ENCODE measurements at regions not wholly inside any gene's neighbourhood (a gene's known extent, or its start where the extent isn't known, plus 50 kb on each side); places are given as distances from the start of the nearest gene placed in this dataset.

DNA sequence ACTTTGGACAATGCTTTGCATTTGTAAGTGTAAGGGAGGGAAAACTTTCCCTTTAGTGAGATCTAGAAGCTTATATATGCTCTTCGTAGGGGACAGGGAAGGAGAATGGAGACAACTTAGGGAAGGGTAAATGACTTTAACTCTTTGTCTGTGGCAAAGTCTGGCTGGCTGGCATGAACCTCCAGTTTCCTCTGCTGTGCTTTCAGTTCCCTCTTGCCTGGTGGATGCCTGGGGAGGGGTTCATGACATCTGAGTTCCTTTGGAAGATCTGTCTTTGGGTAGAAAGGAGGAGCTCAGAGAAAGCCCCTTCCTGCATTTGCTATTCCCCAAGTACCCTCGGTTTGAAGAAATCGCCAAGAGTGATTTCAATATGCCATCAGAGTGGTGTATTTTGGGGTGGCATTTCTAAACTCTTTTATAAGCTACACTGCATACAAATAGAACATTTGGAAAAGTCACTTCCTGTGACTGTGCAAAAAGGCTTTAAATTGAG, 143.6 kb downstream of the VAPA start:
- Histone ChIP-seq H3K27ac (ENCODE audit: low read length) (no peak overlapping the region), H3K27me3 (ENCODE audit: low read length) (no peaks in the 10 kb centered on the region), H4K20me1 (ENCODE audit: insufficient read depth, low read depth, low read length) (no peaks in the 10 kb centered on the region), H3K4me1 (ENCODE audit: low read length) (peaks cover 5% of the 10 kb centered on the region; the same call in 1 of the 2 replicates), H3K9me2 (replicated peaks; ENCODE audit: insufficient read depth, low read length) (no peaks in the 10 kb centered on the region), H3K4me3 (ENCODE audit: low read length) (no peak overlapping the region), H3K9me3 (ENCODE audit: low read length) (no peaks in the 10 kb centered on the region), H3K4me2 (ENCODE audit: low read depth, low read length, poor library complexity, severe bottlenecking) (no peak overlapping the region), H3K79me2 (ENCODE audit: low read length) (no peaks in the 10 kb centered on the region), H2AFZ (ENCODE audit: low read length) (no peak overlapping the region), H3K36me3 (ENCODE audit: insufficient read depth, low read length) (no peaks in the 10 kb centered on the region), H3K9ac (ENCODE audit: low read length) (no peak overlapping the region)
- no peak for DNase-seq

DNA sequence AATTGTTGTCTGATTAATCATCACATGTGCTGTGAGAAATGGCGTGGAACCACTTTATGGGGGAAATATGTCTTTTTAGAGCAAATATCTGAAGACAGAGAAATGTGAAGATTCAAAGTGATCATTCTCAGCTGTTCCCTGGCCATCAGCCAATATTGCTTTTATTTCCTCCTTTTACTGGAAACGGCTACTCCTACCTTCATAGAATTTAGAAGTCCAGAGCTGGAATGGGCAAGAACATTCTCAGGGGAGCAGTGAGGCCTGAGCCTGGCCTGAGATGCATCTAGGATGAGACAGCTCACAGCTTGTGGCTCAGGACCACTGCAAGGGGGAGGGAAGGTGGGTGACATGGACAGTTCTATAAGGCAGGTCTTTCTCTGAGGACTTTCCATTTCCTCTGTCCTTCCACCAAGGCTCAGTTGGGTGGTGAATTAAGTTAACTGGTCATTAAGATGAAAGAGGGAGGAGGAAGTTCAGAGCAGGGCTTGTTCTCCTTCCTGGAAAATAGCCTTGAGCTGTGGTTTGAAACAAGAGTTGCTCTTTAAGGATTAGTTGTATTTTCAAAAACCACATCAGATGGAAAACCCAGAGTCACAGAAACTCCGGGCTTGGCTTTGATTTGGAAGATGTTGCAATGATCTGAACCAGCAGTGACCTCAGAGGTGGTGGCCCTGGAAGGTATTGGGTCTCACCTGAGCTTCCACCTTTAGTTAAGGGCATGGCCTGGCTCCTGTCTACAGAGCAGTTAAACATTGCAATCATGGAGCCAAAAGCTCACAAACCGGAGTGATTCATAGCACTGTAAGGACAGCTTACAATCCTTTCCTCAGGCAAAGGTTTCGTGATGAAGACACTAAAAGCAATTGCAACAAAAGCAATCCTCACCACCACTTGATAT, 144.3 kb downstream of the VAPA start:
- H3K79me2 ChIP-seq (ENCODE audit: low read length), result no peaks in the 10 kb centered on the region
- no peaks in the 10 kb centered on the region for H3K27me3 ChIP-seq (ENCODE audit: low read length)
- peaks cover 5% of the 10 kb centered on the region; the same call in 1 of the 2 replicates for H3K4me1 ChIP-seq (ENCODE audit: low read length)
- H3K9ac ChIP-seq (ENCODE audit: low read length), result no peak overlapping the region
- H2AFZ ChIP-seq (ENCODE audit: low read length), result no peak overlapping the region
- DNase-seq, result no peak
- no peaks in the 10 kb centered on the region for H4K20me1 ChIP-seq (ENCODE audit: insufficient read depth, low read depth, low read length)
- H3K36me3 ChIP-seq (ENCODE audit: insufficient read depth, low read length), result no peaks in the 10 kb centered on the region
- no peak overlapping the region for H3K27ac ChIP-seq (ENCODE audit: low read length)
- no peak overlapping the region for H3K4me3 ChIP-seq (ENCODE audit: low read length)
- H3K9me2 ChIP-seq (replicated peaks; ENCODE audit: insufficient read depth, low read length), result no peaks in the 10 kb centered on the region
- H3K9me3 ChIP-seq (ENCODE audit: low read length), result no peaks in the 10 kb centered on the region
- H3K4me2 ChIP-seq (ENCODE audit: low read depth, low read length, poor library complexity, severe bottlenecking), result no peak overlapping the region

DNA sequence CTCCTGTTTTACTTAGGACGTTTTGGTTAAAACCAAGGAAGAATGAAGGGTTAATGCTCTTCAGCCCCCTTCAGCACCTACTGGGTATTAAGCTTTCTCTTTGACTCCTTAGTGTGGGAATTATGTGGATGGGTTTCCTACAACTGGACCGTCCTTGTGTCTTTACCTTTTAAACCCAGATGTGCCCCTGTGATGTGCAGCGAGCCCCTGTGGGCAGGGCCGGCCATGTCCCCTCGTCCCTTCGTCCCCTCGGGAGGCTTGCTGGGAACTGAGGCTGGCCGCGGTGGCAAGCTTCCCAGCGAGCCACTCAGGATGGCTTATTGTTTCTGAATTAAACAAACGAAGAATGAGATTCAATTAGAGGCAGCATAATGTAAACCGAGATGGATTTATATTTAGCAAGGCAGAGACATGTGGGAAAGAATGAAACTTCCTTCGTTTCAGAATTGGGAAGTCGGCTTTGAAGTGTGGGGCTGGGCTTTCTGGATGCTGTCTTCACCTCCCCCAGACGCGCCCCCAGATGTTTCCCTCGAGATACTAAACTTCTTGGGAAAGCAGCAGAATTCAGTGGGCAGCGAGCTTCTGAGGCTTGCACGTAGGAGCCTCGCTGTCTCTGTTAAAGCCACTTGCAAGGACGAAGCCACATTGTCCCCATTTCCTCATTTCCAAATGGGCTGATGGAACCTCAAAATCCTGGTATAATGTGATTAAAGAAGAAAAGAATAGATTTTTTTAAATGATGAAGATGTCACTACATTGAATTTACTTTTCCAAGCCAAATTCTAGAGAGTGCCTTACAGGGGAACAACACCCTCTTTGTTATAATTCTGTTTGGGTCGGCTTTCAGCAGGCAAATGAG, 146.0 kb downstream of the VAPA start:
- Histone ChIP-seq H3K4me1 (ENCODE audit: low read length) (peaks cover 5% of the 10 kb centered on the region; the same call in 1 of the 2 replicates), H3K27ac (ENCODE audit: low read length) (no peak overlapping the region), H3K9ac (ENCODE audit: low read length) (no peak overlapping the region), H3K4me3 (ENCODE audit: low read length) (no peak overlapping the region), H2AFZ (ENCODE audit: low read length) (no peak overlapping the region), H3K9me3 (ENCODE audit: low read length) (no peaks in the 10 kb centered on the region), H3K9me2 (replicated peaks; ENCODE audit: insufficient read depth, low read length) (no peaks in the 10 kb centered on the region), H3K4me2 (ENCODE audit: low read depth, low read length, poor library complexity, severe bottlenecking) (no peak overlapping the region), H3K36me3 (ENCODE audit: insufficient read depth, low read length) (no peaks in the 10 kb centered on the region), H3K79me2 (ENCODE audit: low read length) (no peaks in the 10 kb centered on the region), H3K27me3 (ENCODE audit: low read length) (no peaks in the 10 kb centered on the region), H4K20me1 (ENCODE audit: insufficient read depth, low read depth, low read length) (no peaks in the 10 kb centered on the region)
- DNase-seq, result no peak

DNA sequence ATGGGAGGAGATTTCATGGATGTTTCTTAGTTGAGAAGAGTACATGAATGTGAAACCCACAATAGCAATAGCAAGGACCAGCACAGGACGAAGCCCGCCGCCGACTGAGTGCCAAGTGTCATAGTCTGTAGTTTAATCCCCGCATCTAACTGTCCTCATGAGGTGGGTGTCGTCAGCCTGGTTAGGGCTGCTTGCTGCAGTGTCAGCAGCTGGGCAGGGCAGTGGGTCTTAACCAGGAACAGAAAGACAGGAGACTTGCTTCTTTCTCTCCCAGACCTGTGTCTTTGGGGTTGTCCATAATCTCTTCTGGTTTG, 146.6 kb downstream of the VAPA start:
- Histone ChIP-seq H4K20me1 (ENCODE audit: insufficient read depth, low read depth, low read length) (no peaks in the 10 kb centered on the region), H3K36me3 (ENCODE audit: insufficient read depth, low read length) (no peaks in the 10 kb centered on the region), H3K4me1 (ENCODE audit: low read length) (peaks cover 5% of the 10 kb centered on the region; the same call in 1 of the 2 replicates), H3K79me2 (ENCODE audit: low read length) (no peaks in the 10 kb centered on the region), H3K4me2 (ENCODE audit: low read depth, low read length, poor library complexity, severe bottlenecking) (no peak overlapping the region), H3K9me3 (ENCODE audit: low read length) (no peaks in the 10 kb centered on the region), H3K27me3 (ENCODE audit: low read length) (no peaks in the 10 kb centered on the region), H3K9me2 (replicated peaks; ENCODE audit: insufficient read depth, low read length) (no peaks in the 10 kb centered on the region), H2AFZ (ENCODE audit: low read length) (no peak overlapping the region), H3K27ac (ENCODE audit: low read length) (no peak overlapping the region), H3K4me3 (ENCODE audit: low read length) (no peak overlapping the region), H3K9ac (ENCODE audit: low read length) (no peak overlapping the region)
- DNase-seq, result no peak

DNA sequence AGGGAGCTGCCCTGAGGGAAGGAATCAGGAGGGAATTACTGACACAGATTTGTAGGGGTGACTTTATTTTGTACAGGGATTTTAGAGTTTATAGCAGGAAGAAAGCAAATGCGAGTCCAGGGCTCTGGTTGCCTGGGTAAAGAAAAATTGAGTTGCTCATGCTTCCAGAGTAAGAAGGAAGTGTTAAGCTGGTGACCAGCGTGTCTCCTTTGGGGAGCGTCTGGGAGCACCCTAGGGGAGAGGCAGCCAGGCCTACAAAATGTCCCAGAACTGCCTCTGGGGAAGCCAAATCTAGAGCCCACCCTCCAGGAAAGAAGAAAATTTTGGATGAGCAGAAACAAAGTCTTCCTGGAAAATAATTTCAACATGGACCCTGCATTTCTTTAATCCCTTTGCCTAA, 147.0 kb downstream of the VAPA start:
- no peak overlapping the region for H2AFZ ChIP-seq (ENCODE audit: low read length)
- H3K4me2 ChIP-seq (ENCODE audit: low read depth, low read length, poor library complexity, severe bottlenecking), result no peak overlapping the region
- no peaks in the 10 kb centered on the region for H4K20me1 ChIP-seq (ENCODE audit: insufficient read depth, low read depth, low read length)
- H3K9ac ChIP-seq (ENCODE audit: low read length), result no peak overlapping the region
- no peaks in the 10 kb centered on the region for H3K79me2 ChIP-seq (ENCODE audit: low read length)
- no peak for DNase-seq
- no peak overlapping the region for H3K27ac ChIP-seq (ENCODE audit: low read length)
- no peaks in the 10 kb centered on the region for H3K9me3 ChIP-seq (ENCODE audit: low read length)
- no peaks in the 10 kb centered on the region for H3K9me2 ChIP-seq (replicated peaks; ENCODE audit: insufficient read depth, low read length)
- H3K4me3 ChIP-seq (ENCODE audit: low read length), result no peak overlapping the region
- peaks cover 5% of the 10 kb centered on the region; the same call in 1 of the 2 replicates for H3K4me1 ChIP-seq (ENCODE audit: low read length)
- H3K36me3 ChIP-seq (ENCODE audit: insufficient read depth, low read length), result no peaks in the 10 kb centered on the region
- no peaks in the 10 kb centered on the region for H3K27me3 ChIP-seq (ENCODE audit: low read length)

DNA sequence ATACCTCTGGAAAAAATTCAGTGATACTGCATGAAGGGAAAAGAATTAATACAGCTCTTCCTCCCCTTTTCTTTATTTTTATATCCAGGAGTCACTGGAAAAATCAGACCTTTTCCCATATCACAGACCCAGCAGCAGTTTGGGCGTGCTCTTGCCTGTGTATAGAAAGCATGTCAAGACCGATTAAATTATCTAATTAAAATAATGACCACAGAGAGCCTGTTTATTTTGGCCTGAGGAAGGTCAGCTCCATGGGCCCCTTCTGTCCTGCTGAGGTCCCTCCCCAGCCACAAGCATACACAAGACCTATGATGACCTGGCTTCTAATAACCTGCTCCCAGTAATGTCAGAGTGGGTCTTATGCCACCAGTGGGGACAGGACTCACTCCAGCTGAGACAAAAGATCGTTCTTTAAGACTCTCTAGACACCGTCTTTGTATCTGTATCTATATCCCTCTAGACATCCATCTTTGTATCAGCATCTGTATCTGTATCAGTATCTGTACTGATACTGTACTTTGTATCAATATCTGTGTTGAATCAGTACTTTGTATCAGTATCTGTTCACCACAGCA, 147.8 kb downstream of the VAPA start:
- Histone ChIP-seq H3K9me3 (ENCODE audit: low read length) (no peaks in the 10 kb centered on the region), H3K79me2 (ENCODE audit: low read length) (no peaks in the 10 kb centered on the region), H2AFZ (ENCODE audit: low read length) (no peak overlapping the region), H3K9me2 (replicated peaks; ENCODE audit: insufficient read depth, low read length) (no peaks in the 10 kb centered on the region), H3K4me1 (ENCODE audit: low read length) (peaks cover 5% of the 10 kb centered on the region; the same call in 1 of the 2 replicates), H4K20me1 (ENCODE audit: insufficient read depth, low read depth, low read length) (no peaks in the 10 kb centered on the region), H3K9ac (ENCODE audit: low read length) (no peak overlapping the region), H3K4me3 (ENCODE audit: low read length) (no peak overlapping the region), H3K27me3 (ENCODE audit: low read length) (no peaks in the 10 kb centered on the region), H3K27ac (ENCODE audit: low read length) (no peak overlapping the region), H3K4me2 (ENCODE audit: low read depth, low read length, poor library complexity, severe bottlenecking) (no peak overlapping the region), H3K36me3 (ENCODE audit: insufficient read depth, low read length) (no peaks in the 10 kb centered on the region)
- no peak for DNase-seq

DNA sequence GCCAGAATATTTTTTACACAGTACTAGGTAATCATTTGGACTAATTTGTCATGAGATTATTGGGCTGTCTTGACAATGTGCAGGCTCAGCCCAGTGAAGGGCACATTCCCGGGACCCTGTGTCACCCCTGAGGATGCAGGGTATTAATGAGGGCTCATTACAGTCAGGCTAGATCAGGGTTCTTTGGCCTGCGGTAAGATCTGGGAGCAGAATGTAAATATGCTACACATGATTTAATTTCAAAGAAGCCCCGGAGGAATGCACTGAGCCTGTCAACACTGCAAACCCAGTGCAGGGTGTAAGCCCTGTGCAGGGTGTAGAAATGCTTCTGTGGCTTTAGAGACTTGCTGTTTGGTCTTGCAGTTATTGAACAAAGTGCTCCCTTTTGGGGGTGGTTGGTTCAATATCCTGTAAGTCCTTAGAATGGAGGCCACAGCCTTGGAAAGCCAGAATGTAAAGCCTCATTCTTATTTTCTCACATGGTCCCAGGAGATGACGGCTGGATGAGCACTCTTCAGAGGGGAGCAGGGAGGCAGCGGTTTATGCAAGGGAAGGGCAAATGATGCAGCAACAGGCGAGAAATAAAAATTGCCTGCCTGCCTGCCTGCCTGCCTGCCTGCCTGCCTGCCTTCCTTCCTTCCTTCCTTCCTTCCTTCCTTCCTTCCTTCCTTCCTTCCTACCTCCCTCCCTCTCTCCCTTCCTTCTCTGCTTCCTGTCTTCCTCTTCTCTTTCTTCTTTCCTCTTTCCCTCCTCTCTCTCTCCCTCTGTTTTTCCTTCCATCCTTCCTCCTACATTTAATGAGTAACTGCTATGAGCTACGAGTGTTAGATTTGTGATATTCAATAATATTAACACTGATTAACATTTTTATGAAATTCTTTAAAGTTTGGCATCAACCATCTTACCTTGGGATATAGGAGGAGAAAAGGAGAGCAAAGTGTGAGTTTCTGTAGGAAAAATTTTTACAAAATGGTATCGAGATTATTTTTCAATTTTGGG, 148.8 kb downstream of the VAPA start:
- Histone ChIP-seq H3K9me2 (replicated peaks; ENCODE audit: insufficient read depth, low read length) (no peaks in the 10 kb centered on the region), H3K9ac (ENCODE audit: low read length) (no peak overlapping the region), H3K4me1 (ENCODE audit: low read length) (peaks cover 5% of the 10 kb centered on the region; the same call in 1 of the 2 replicates), H3K79me2 (ENCODE audit: low read length) (no peaks in the 10 kb centered on the region), H4K20me1 (ENCODE audit: insufficient read depth, low read depth, low read length) (no peaks in the 10 kb centered on the region), H3K9me3 (ENCODE audit: low read length) (no peaks in the 10 kb centered on the region), H3K4me3 (ENCODE audit: low read length) (no peak overlapping the region), H3K36me3 (ENCODE audit: insufficient read depth, low read length) (no peaks in the 10 kb centered on the region), H3K27ac (ENCODE audit: low read length) (no peak overlapping the region), H2AFZ (ENCODE audit: low read length) (no peak overlapping the region), H3K4me2 (ENCODE audit: low read depth, low read length, poor library complexity, severe bottlenecking) (no peak overlapping the region), H3K27me3 (ENCODE audit: low read length) (no peaks in the 10 kb centered on the region)
- DNase-seq, result no peak
